NCI-H524 treated with DMSO at 0.1 percent for 48 hours (cell line): ENCODE measurements at regions not wholly inside any gene's neighbourhood (a gene's known extent, or its start where the extent isn't known, plus 50 kb on each side); places are given as distances from the start of the nearest gene placed in this dataset.
"Not testable (repeated sequence)": the region's sequence is repeated elsewhere in the genome, so short reads cannot be mapped to it uniquely, and the experiment has no call there.

Experiments
- DNase-seq: peaks from one replicate; lab custom pipeline; 2025; lab: John Stamatoyannopoulos, UW

GRCh38 chr1:188749275-188749674, 1728.4 kb downstream of the BRINP3 start:
- DNase-seq: not testable (repeated sequence)

- not testable (repeated sequence) for DNase-seq
Observed at GRCh38 chr1:188752027-188752426, 1725.6 kb downstream of the BRINP3 start.

DNA sequence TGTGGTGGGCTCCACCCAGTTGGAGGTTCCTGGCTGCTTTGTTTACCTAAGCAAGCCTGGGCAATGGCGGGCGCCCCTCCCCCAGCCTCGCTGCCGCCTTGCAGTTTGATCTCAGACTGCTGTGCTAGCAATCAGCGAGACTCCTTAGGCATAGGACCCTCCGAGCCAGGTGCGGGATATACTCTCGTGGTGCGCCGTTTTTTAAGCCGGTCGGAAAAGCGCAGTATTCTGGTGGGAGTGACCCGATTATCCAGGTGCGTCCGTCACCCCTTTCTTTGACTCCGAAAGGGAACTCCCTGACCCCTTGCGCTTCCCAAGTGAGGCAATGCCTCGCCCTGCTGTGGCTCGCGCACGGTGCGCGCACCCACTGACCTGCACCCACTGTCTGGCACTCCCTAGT, 1719.9 kb downstream of the BRINP3 start:
- DNase-seq: not testable (repeated sequence)

DNA sequence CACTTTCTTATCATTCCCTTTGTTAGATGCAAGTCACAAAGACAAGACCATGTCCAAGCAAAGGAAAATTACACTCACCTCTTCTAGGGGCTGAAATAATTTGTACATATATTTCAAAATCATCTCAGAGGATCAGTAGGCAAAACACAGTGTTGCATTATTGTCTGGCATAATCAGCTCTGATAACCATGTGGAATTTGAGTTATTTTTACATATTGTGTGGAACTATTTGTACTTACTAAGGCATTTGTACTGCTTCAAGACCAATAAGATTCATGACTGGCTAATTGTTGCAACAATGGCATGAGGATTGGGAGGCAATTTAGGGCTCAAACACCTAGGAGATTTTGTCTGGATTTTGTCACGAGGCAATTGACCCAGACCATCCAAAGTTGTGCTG, 1716.4 kb downstream of the BRINP3 start:
- DNase-seq: no peak

DNA sequence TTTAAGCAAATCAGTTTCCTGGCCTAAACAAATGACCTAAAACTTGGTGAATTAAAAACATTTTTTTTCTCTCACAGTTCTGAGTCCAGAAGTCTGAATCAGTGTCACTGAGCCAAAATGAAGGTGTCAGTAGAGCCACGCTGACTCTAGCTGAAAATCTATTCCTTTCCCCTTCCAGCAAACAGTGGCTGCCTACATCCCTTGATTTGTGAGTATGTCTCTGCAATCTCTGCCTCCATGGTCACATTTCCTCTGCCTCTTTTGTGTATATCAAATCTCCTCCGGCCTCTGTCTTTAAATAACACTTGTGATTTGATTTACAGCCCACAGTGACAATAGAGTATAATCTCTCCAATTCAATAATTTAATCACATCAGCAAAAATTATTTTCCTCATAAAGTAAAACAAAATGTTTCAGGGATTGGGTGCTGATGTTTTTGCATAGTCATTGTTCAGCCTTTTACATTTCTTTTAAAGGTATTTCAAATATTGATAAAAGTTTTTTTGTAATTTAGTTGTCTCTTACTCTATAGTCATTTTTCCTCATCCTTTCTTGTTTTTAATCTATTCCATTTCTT, 1715.4 kb downstream of the BRINP3 start:
- DNase-seq: no peak

DNA sequence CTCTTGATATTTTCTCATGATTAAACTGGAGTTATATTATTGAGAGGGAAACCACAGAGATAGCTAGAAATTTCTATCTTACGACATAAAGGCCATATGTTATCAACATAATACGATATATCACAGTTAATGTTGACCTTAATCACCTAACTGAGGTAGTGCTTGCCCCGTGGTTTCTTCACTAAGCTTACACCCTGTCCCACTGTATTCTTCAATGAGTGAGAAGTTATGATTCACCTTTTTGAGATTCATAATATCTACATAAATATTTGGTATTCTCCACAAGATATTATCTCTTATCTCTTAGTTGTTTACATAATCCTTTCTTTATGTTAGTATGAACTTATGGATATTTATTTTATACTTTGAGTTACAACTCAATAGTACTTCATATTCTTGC, 1714.1 kb downstream of the BRINP3 start:
- DNase-seq: no peak

- DNase-seq: no peak
Observed at GRCh38 chr1:188769181-188769580, 1708.5 kb downstream of the BRINP3 start.

GRCh38 chr1:188769936-188770335, 1707.7 kb downstream of the BRINP3 start:
- no peak for DNase-seq

DNA sequence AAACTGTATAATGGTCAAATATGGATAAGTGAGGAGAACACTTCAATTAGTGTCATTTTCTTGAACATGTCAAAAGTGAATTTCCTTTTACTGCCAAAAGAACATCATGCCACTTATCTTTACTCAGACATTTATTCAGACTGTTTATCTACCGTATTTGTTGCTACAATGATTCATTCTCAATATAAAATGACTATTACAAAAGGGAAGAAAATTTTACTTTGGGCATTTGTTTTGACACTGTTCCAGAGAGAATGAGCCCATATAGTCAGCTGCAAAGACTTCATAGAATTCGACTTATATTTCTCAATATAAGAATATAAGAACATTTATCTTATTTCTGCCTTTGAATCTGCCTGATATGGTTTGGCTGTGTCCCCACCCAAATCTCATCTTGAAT, 1699.1 kb downstream of the BRINP3 start:
- no peak for DNase-seq

GRCh38 chr1:188782220-188782841, 1695.3 kb downstream of the BRINP3 start:
- no peak for DNase-seq

- no peak for DNase-seq
Observed at GRCh38 chr1:188794969-188795368, 1682.7 kb downstream of the BRINP3 start.

GRCh38 chr1:188812153-188812552, 1665.5 kb downstream of the BRINP3 start:
- not testable (repeated sequence) for DNase-seq

GRCh38 chr1:188812836-188813573, 1664.7 kb downstream of the BRINP3 start:
- not testable (repeated sequence) for DNase-seq

DNA sequence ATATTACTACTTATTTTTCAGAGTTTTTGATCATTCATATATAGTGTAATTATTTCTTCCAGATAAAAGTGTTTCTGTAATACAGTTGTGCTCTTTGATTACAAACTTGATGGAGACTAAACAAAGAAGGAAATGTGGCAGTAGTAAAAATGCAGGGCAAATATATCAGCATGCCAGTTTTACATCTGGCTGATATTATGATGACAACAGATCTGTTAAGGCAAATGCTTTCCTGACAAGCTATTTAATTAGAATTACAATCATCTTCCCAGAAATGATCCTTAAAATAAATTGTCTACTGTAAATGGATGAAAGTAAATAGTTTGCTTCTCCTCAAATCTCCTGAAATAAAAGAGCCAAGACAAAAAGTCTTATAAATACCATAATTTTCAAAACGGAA, 1659.8 kb downstream of the BRINP3 start:
- no peak for DNase-seq

- peak; percentile 94 for DNase-seq
Observed at GRCh38 chr1:188822248-188822647, 1655.4 kb downstream of the BRINP3 start.

GRCh38 chr1:188825471-188825870, 1652.2 kb downstream of the BRINP3 start:
- DNase-seq: no peak

- DNase-seq: no peak
Observed at GRCh38 chr1:188826800-188827199, 1650.9 kb downstream of the BRINP3 start.

DNA sequence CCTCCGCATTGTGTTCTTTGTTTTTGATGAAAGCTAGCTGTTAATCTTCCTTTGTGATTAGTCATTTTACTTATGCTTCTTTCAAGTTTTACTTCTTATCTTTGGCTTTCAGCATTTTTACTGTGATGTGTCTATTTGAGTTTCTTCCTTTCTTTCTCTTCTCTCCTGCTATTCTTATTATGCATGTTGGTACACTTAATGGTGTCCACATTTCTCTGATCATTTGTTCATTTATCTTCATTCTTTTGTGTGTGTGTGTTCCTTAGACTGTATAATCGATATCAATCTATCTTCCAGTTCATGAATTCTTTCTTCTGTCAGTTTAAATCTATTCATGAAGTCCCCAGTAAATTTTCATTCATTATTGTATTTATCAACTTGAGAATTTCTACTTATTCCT, 1650.3 kb downstream of the BRINP3 start:
- no peak for DNase-seq

DNA sequence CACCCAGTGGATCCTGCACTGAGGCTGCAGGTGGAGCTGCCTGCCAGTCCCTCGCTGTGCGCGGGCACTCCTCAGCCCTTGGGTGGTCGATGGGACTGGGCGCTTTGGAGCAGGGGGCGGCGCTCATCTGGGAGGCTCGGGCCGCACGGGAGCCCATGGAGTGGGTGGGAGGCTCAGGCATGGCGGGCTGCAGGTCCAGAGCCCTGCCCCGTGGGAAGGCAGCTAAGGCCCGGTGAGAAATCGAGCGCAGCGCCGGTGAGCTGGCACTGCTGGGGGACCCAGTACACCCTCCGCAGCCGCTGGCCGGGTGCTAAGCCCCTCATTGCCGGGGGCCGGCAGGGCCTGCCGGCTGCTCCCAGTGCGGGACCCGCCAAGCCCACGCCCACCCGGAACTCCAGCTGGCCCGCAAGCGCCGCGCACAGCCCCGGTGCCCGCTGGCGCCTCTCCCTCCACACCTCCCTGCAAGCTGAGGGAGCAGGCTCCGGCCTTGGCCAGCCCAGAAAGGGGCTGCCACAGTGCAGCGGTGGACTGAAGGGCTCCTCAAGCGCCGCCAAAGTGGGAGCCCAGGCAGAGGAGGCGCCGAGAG, 1636.5 kb downstream of the BRINP3 start:
- not testable (repeated sequence) for DNase-seq

GRCh38 chr1:188846468-188846867, 1631.2 kb downstream of the BRINP3 start:
- no peak for DNase-seq

DNA sequence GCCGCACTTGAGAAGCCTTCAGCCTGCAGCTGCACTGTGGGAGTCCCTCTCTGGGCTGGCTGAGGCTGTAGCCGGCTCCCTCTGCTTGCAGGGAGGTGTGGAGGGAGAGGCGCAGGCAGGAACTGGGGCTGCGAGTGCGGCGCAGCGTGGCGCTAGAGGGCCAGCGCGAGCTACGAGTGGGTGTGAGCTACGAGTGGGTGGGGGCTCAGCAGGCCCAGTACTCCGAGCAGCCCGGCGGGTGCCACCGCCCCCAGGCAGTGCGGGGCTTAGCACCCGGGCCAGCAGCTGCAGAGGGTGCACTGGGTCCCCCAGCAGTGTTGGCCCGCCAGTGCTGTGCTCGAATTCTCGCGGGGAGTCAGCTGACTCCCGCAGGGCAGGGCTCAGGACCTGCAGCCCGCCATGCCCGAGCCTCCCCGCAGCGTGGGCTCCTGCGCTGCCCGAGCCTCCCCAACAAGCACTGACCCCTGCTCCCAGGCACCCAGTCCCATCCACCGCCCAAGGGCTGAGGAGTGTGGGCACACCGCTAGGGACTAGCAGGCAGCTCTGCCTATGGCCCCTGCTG, 1620.1 kb downstream of the BRINP3 start:
- DNase-seq: no peak

GRCh38 chr1:188867614-188868013, 1610.0 kb downstream of the BRINP3 start:
- DNase-seq: no peak

DNA sequence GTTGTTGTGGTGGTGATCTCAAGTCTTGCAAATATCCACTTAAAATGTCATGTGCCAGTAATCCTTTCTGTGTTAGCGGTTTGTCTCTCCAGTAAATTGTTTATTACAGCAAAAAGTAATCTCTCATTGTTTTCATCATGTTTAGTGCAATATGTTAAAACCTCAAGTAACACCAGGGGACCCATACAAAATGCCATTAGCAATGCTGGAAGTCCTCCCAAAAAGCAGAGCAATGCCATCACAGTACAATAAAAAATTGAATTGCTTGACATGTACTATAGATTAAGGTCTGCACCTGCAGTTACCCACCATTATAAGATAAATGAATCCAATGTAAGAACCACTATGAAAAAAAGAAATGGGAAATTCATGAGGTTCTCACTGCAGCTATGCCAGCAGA, 1606.5 kb downstream of the BRINP3 start:
- DNase-seq: no peak
